Fibroblast of lung (primary cell): ENCODE measurements at regions not wholly inside any gene's neighbourhood (a gene's known extent, or its start where the extent isn't known, plus 50 kb on each side); places are given as distances from the start of the nearest gene placed in this dataset.
A peak's percentile ranks its signal among the peaks of the same experiment; 100 is the strongest.

Source experiments
- DNase-seq, 2 donors: peaks; one replicate each; pipeline versions ENCODE4 v3.0.0 to v3.0.0-alpha.2; 2010; ENCODE audit warnings: low read depth in 2 of 2
- H2AFZ ChIP-seq: 2 replicates; pipeline ENCODE4 v1.5.1; 2012; ENCODE audit warnings: low read length, control low read depth, inconsistent platforms
- H3K27ac ChIP-seq: 2 replicates; pipeline ENCODE4 v1.5.1; 2011; ENCODE audit warnings: low read length, control low read depth; ENCODE audit not compliant: insufficient read depth
- H3K27me3 ChIP-seq: 2 replicates; pipeline ENCODE4 v1.5.1; 2011; ENCODE audit warnings: mild to moderate bottlenecking, low read length; ENCODE audit not compliant: control insufficient read depth, insufficient read depth
- H3K36me3 ChIP-seq: 2 replicates; pipeline ENCODE4 v1.5.1; 2011; ENCODE audit warnings: low read length; ENCODE audit not compliant: control insufficient read depth, insufficient read depth
- H3K4me1 ChIP-seq: 2 replicates; pipeline ENCODE4 v1.5.1; 2011; ENCODE audit warnings: low read length; ENCODE audit not compliant: control insufficient read depth, insufficient read depth; ENCODE audit errors: extremely low read depth
- H3K4me2 ChIP-seq: 2 replicates; pipeline ENCODE4 v1.5.1; 2011; ENCODE audit warnings: low read length, control low read depth; ENCODE audit not compliant: insufficient read depth; ENCODE audit errors: extremely low read depth
- H3K4me3 ChIP-seq, 4 experiments: fragments of 200-600 bp in 1 of 4; sonication (generic) in 1 of 4; replicated peaks in 1 of 4; 2 replicates each; pipeline ENCODE4 v1.5.1; 2011 to 2016; ENCODE audit warnings: low read length in 4 of 4, low read depth in 3 of 4, mild to moderate bottlenecking in 3 of 4, control low read depth in 2 of 4, inconsistent platforms in 1 of 4, mixed read lengths in 1 of 4; ENCODE audit not compliant: insufficient read depth in 1 of 4; ENCODE audit errors: control extremely low read depth in 1 of 4
- H3K79me2 ChIP-seq: 2 replicates; pipeline ENCODE4 v1.5.1; 2012; ENCODE audit warnings: mild to moderate bottlenecking, low read length, inconsistent platforms; ENCODE audit not compliant: control insufficient read depth, insufficient read depth
- H3K9ac ChIP-seq: 2 replicates; pipeline ENCODE4 v1.5.1; 2011; ENCODE audit warnings: mild to moderate bottlenecking, low read length, control low read depth; ENCODE audit not compliant: insufficient read depth
- H3K9me3 ChIP-seq: 2 replicates; pipeline ENCODE4 v1.5.1; 2012; ENCODE audit warnings: low read depth, low read length; ENCODE audit not compliant: control insufficient read depth, insufficient read depth
- H4K20me1 ChIP-seq: 2 replicates; pipeline ENCODE4 v1.5.1; 2011; ENCODE audit warnings: low read length; ENCODE audit not compliant: control insufficient read depth, insufficient read depth; ENCODE audit errors: extremely low read depth
- CTCF ChIP-seq, 2 donors: IDR thresholded peaks in 1 of 2; conservative IDR thresholded peaks in 1 of 2; 1 replicate in 1 of 2; 2 replicates in 1 of 2; pipeline ENCODE4 v1.5.1; 2011 to 2012; ENCODE audit warnings: low read length in 2 of 2, control low read depth in 1 of 2, inconsistent platforms in 1 of 2, low read depth in 1 of 2, mild to moderate bottlenecking in 1 of 2
- EZH2 ChIP-seq: IDR thresholded peaks from 2 replicates; pipeline ENCODE4 v1.5.1; 2012; ENCODE audit warnings: low read length, control low read depth, mild to moderate bottlenecking; ENCODE audit errors: missing control alignments

GRCh38 chr18:40874233-40874632, 1080.8 kb upstream of the PIK3C3 start:
- H3K27me3 ChIP-seq, result no peaks in the 10 kb centered on the region
- H4K20me1 ChIP-seq, result no peaks in the 10 kb centered on the region
- no peak overlapping the region for H3K4me2 ChIP-seq
- no peak overlapping the region for H2AFZ ChIP-seq
- TF ChIP-seq EZH2 (no peak), CTCF (conservative IDR thresholded peaks at IDR 0.05 in 1 of 2, IDR thresholded peaks at IDR 0.05 in 1 of 2; ENCODE audit: low read depth in 1 of 2, low read length in 2 of 2) (no peak)
- H3K79me2 ChIP-seq, result no peaks in the 10 kb centered on the region
- no peak overlapping the region for H3K4me3 ChIP-seq
- no peaks in the 10 kb centered on the region for H3K36me3 ChIP-seq
- no peak overlapping the region for H3K9ac ChIP-seq
- peak; percentile 57 to 79 for DNase-seq
- H3K9me3 ChIP-seq, result no peaks in the 10 kb centered on the region
- H3K27ac ChIP-seq, result no peak overlapping the region
- no peaks in the 10 kb centered on the region for H3K4me1 ChIP-seq

- H2AFZ ChIP-seq, result no peak overlapping the region
- DNase-seq, result peak; percentile 91 to 98
- no peaks in the 10 kb centered on the region for H3K27me3 ChIP-seq
- no peak for TF ChIP-seq EZH2
- no peak for TF ChIP-seq CTCF (conservative IDR thresholded peaks at IDR 0.05 in 1 of 2, IDR thresholded peaks at IDR 0.05 in 1 of 2; ENCODE audit: low read depth in 1 of 2, low read length in 2 of 2)
- H3K4me1 ChIP-seq, result peaks cover 2% of the 10 kb centered on the region
- no peaks in the 10 kb centered on the region for H3K79me2 ChIP-seq
- no peak overlapping the region for H3K4me2 ChIP-seq
- no peak overlapping the region for H3K27ac ChIP-seq
- no peak overlapping the region for H3K4me3 ChIP-seq
- no peaks in the 10 kb centered on the region for H3K9me3 ChIP-seq
- H3K36me3 ChIP-seq, result no peaks in the 10 kb centered on the region
- H4K20me1 ChIP-seq, result no peaks in the 10 kb centered on the region
- no peak overlapping the region for H3K9ac ChIP-seq
These were observed 1086.8 kb upstream of the PIK3C3 start for GRCh38 chr18:40868110-40868858.

GRCh38 chr18:40867459-40867858, 1087.6 kb upstream of the PIK3C3 start:
- no peak for TF ChIP-seq CTCF (conservative IDR thresholded peaks at IDR 0.05 in 1 of 2, IDR thresholded peaks at IDR 0.05 in 1 of 2; ENCODE audit: low read depth in 1 of 2, low read length in 2 of 2)
- no peak for TF ChIP-seq EZH2
- Histone ChIP-seq H4K20me1 (no peaks in the 10 kb centered on the region), H3K4me1 (peaks cover 2% of the 10 kb centered on the region), H2AFZ (no peak overlapping the region), H3K79me2 (no peaks in the 10 kb centered on the region), H3K9me3 (no peaks in the 10 kb centered on the region), H3K4me3 (no peak overlapping the region), H3K36me3 (no peaks in the 10 kb centered on the region), H3K27me3 (no peaks in the 10 kb centered on the region), H3K9ac (no peak overlapping the region), H3K4me2 (no peak overlapping the region), H3K27ac (no peak overlapping the region)
- DNase-seq, result peak; percentile 82 to 87
